Neutrophil (primary cell): ENCODE measurements at regions not wholly inside any gene's neighbourhood (a gene's known extent, or its start where the extent isn't known, plus 50 kb on each side); places are given as distances from the start of the nearest gene placed in this dataset.

Experiments used
- H3K27ac ChIP-seq: fragments of 200-600 bp; sonication (generic); 2 replicates; pipeline ENCODE4 v1.5.1; 2016; ENCODE audit warnings: mild to moderate bottlenecking, moderate library complexity
- H3K27me3 ChIP-seq: fragments of 200-600 bp; sonication (generic); 2 replicates; pipeline ENCODE4 v1.6.0; 2016; ENCODE audit warnings: mild to moderate bottlenecking
- H3K36me3 ChIP-seq: fragments of 200-600 bp; sonication (generic); 2 replicates; pipeline ENCODE4 v1.5.1; 2017
- H3K4me1 ChIP-seq, 2 experiments: fragments of 200-600 bp in 1 of 2; sonication (generic) in 1 of 2; 1 replicate in 1 of 2; 2 replicates in 1 of 2; pipeline versions ENCODE4 v1.5.1 to v1.6.1; 2013 to 2016; ENCODE audit warnings: low read depth in 1 of 2, low read length in 1 of 2, mild to moderate bottlenecking in 1 of 2, moderate library complexity in 1 of 2; ENCODE audit not compliant: control insufficient read depth in 1 of 2, insufficient read depth in 1 of 2
- H3K4me3 ChIP-seq, 2 experiments: fragments of 200-600 bp in 1 of 2; sonication (generic) in 1 of 2; 1 replicate in 1 of 2; 2 replicates in 1 of 2; pipeline ENCODE4 v1.5.1; 2013 to 2016; ENCODE audit warnings: low read depth in 1 of 2, low read length in 1 of 2, mild to moderate bottlenecking in 1 of 2, moderate library complexity in 1 of 2
- H3K9me3 ChIP-seq: fragments of 200-600 bp; sonication (generic); 2 replicates; pipeline ENCODE4 v1.5.1; 2016
- CTCF ChIP-seq: fragments of 200-600 bp; sonication (generic); IDR thresholded peaks from 2 replicates; pipeline ENCODE4 v1.5.1; 2016; ENCODE audit warnings: antibody characterized with exemption

GRCh38 chr10:78956391-78956790, 112.4 kb upstream of the ZMIZ1 start:
- Histone ChIP-seq H3K4me1 (no peaks in the 10 kb centered on the region), H3K9me3 (no peaks in the 10 kb centered on the region), H3K27ac (no peak overlapping the region), H3K27me3 (peaks cover 7% of the 10 kb centered on the region), H3K4me3 (no peak overlapping the region), H3K36me3 (no peaks in the 10 kb centered on the region)
- TF ChIP-seq CTCF, result no peak

DNA sequence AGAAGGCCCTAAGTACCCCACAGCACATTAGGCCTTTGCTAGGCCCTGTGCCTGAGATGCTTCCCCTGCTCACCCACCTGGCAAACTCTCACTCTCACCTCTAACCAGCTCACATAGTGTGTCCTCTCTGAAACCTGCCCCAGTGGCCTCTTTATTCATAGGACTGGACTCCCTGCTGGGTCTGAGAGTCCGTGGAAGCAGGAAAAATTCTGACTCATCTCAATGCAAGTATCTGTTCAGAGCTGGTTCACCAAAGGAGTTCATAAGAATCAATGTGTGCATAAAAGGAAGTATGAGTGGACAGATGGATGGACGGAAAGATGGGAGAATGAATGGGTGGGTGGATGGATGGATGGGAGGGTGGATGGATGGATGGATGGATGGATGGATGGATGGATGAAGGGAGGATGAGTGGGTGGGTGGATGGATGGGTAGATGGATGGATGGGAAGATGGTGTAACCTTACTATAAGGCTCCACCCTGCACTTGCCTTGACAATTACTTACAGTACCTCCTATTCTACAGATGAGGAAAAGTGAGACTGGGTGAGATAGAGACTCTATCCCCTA, 111.2 kb upstream of the ZMIZ1 start:
- H3K36me3 ChIP-seq, result no peaks in the 10 kb centered on the region
- no peaks in the 10 kb centered on the region for H3K9me3 ChIP-seq
- H3K27ac ChIP-seq, result no peak overlapping the region
- H3K4me3 ChIP-seq, result no peak overlapping the region
- TF ChIP-seq CTCF, result no peak
- no peaks in the 10 kb centered on the region for H3K4me1 ChIP-seq
- peaks cover 7% of the 10 kb centered on the region for H3K27me3 ChIP-seq

- no peak overlapping the region for H3K27ac ChIP-seq
These were observed 109.4 kb upstream of the ZMIZ1 start for GRCh38 chr10:78959217-78959923.

GRCh38 chr10:78959924-78960285, 108.9 kb upstream of the ZMIZ1 start:
- Histone ChIP-seq H3K27ac (no peak overlapping the region), H3K4me3 (no peak overlapping the region), H3K4me1 (no peaks in the 10 kb centered on the region), H3K9me3 (no peaks in the 10 kb centered on the region), H3K27me3 (peaks cover 14% of the 10 kb centered on the region), H3K36me3 (no peaks in the 10 kb centered on the region)
- TF ChIP-seq CTCF, result no peak

More at GRCh38 chr10:78959217-78959923, 109.4 kb upstream of the ZMIZ1 start:
- no peaks in the 10 kb centered on the region for H3K9me3 ChIP-seq
- H3K36me3 ChIP-seq, result no peaks in the 10 kb centered on the region
- H3K4me3 ChIP-seq, result no peak overlapping the region
- peaks cover 9% of the 10 kb centered on the region for H3K27me3 ChIP-seq
- TF ChIP-seq CTCF, result no peak
- no peaks in the 10 kb centered on the region for H3K4me1 ChIP-seq

DNA sequence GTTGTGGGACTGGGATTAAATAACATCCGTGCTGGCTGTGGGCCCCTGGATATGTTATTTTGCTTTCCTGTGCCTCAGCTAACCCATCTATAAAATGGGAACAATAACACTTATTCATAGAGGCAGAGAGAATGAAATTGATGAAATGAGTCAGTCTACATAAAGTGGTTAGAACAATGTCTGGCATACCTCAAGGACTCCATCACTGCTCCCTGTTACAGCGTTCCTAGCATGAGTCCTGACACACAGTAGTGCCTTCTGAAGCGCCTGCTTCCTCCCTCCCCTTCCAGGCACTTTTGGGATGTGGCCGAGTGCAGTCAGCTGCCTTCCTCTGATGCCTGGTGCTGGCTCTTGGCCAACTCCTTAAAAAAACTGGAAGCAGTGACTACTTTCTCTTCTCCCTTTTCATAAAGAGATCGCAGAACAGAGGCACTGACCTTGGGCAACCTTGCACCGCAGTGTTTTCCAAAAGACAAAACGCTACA, 108.4 kb upstream of the ZMIZ1 start:
- no peak overlapping the region for H3K27ac ChIP-seq
- no peak for TF ChIP-seq CTCF
- H3K4me1 ChIP-seq, result no peaks in the 10 kb centered on the region
- H3K9me3 ChIP-seq, result no peaks in the 10 kb centered on the region
- peaks cover 19% of the 10 kb centered on the region for H3K27me3 ChIP-seq
- H3K36me3 ChIP-seq, result no peaks in the 10 kb centered on the region
- H3K4me3 ChIP-seq, result no peak overlapping the region
